Keratinocyte (primary cell): ENCODE measurements at regions not wholly inside any gene's neighbourhood (a gene's known extent, or its start where the extent isn't known, plus 50 kb on each side); places are given as distances from the start of the nearest gene placed in this dataset.

Experiments
- DNase-seq: peaks from one replicate; pipeline ENCODE4 v3.0.0-alpha.2; 2011; ENCODE audit warnings: low read depth, missing footprints, low spot score
- FAIRE-seq: peaks from 2 replicates; lab custom pipeline; 2011; peaks lifted over from hg19 to GRCh38; lab: Jason Lieb, UNC
- H2AFZ ChIP-seq: 2 replicates; pipeline ENCODE4 v1.6.0; 2012; ENCODE audit warnings: low read length, control low read depth, inconsistent platforms; ENCODE audit not compliant: control insufficient read depth
- H3K27ac ChIP-seq: 2 replicates; pipeline ENCODE4 v1.5.1; 2011; ENCODE audit warnings: low read length; ENCODE audit not compliant: control insufficient read depth, insufficient read depth
- H3K27me3 ChIP-seq: 3 replicates; pipeline ENCODE4 v1.6.0; 2011; ENCODE audit warnings: low read length; ENCODE audit not compliant: control insufficient read depth, insufficient read depth; ENCODE audit errors: extremely low read depth
- H3K36me3 ChIP-seq, 2 experiments: 2 replicates in 1 of 2; 3 replicates in 1 of 2; pipeline ENCODE4 v1.5.1; 2011; ENCODE audit warnings: low read length in 2 of 2, mild to moderate bottlenecking in 1 of 2; ENCODE audit not compliant: control insufficient read depth in 2 of 2, insufficient read depth in 2 of 2; ENCODE audit errors: extremely low read depth in 1 of 2
- H3K4me1 ChIP-seq: 3 replicates; pipeline ENCODE4 v1.5.1; 2011; ENCODE audit warnings: low read length; ENCODE audit not compliant: control insufficient read depth, insufficient read depth; ENCODE audit errors: extremely low read depth
- H3K4me2 ChIP-seq: 3 replicates; pipeline ENCODE4 v1.6.0; 2011; ENCODE audit warnings: low read depth, low read length; ENCODE audit not compliant: control insufficient read depth, insufficient read depth; ENCODE audit errors: extremely low read depth
- H3K4me3 ChIP-seq, 3 experiments: fragments of 200-600 bp in 1 of 3; sonication (generic) in 1 of 3; 2 replicates in 2 of 3; 3 replicates in 1 of 3; pipeline ENCODE4 v1.5.1; 2011 to 2016; ENCODE audit warnings: low read length in 3 of 3, mild to moderate bottlenecking in 3 of 3, control low read depth in 2 of 3, inconsistent platforms in 1 of 3, low read depth in 1 of 3, mixed read lengths in 1 of 3, mixed run types in 1 of 3, moderate library complexity in 1 of 3; ENCODE audit not compliant: control insufficient read depth in 2 of 3, insufficient read depth in 2 of 3; ENCODE audit errors: extremely low read depth in 1 of 3
- H3K79me2 ChIP-seq: 2 replicates; pipeline ENCODE4 v1.6.0; 2012; ENCODE audit warnings: low read length; ENCODE audit not compliant: control insufficient read depth, insufficient read depth
- H3K9ac ChIP-seq: 3 replicates; pipeline ENCODE4 v1.6.0; 2011; ENCODE audit warnings: low read length; ENCODE audit not compliant: control insufficient read depth, insufficient read depth; ENCODE audit errors: extremely low read depth
- H3K9me1 ChIP-seq: 3 replicates; pipeline ENCODE4 v1.6.0; 2011; ENCODE audit warnings: low read length; ENCODE audit not compliant: control insufficient read depth, insufficient read depth; ENCODE audit errors: extremely low read depth
- H3K9me3 ChIP-seq: 2 replicates; pipeline ENCODE4 v1.5.1; 2012; ENCODE audit warnings: low read depth, low read length; ENCODE audit not compliant: control insufficient read depth
- H4K20me1 ChIP-seq: 3 replicates; pipeline ENCODE4 v1.6.0; 2011; ENCODE audit warnings: low read length; ENCODE audit not compliant: control insufficient read depth, insufficient read depth; ENCODE audit errors: extremely low read depth
- EZH2 ChIP-seq: IDR thresholded peaks from one replicate; pipeline ENCODE4 v1.6.1; 2012; ENCODE audit warnings: inconsistent platforms, mild to moderate bottlenecking, low read length, moderate library complexity
- dilution Hi-C: fragments of 300-500 bp; cut with MboI; formaldehyde crosslinking; loops from one replicate; pipeline ENCODE4 v1.7.0; 2020; ENCODE audit warnings: low sequenced_read_pairs; ENCODE audit not compliant: extremely low pct_ligation_motif_present
- TF ChIP-seq, protein P1 (sequence below), 3 experiments: IDR thresholded peaks in 1 of 3; conservative IDR thresholded peaks in 1 of 3; optimal IDR thresholded peaks in 1 of 3; 2 replicates in 2 of 3; 3 replicates in 1 of 3; pipeline versions ENCODE3 to v1.5.1; 2011; ENCODE audit warnings: low read length in 3 of 3, mild to moderate bottlenecking in 3 of 3, moderate library complexity in 2 of 3, control low read depth in 1 of 3, inconsistent platforms in 1 of 3; ENCODE audit not compliant: insufficient read depth in 2 of 3; ENCODE audit errors: extremely low read depth in 1 of 3

DNA sequence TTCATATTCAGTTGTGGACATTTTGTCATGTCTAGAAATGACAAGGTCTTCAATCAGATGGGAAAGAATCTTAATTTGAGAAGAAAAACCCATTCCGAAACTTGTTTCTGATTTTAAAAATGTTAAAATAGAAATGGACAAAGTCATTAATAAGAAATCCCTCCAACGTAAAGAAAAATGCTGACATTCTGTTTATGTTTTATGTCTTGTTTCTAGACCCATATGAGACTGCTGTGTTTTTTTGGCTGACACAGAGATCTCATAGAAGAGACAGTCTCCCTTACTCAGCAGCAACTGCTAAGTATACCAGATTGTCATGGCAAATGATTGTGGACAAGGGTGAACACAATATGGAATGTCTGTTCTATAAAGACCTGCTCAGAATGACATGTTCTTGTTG lies 538.5 kb downstream of the ZEB2 start:
- Histone ChIP-seq H3K9ac (no peak overlapping the region), H3K9me1 (no peaks in the 10 kb centered on the region), H2AFZ (no peak overlapping the region), H4K20me1 (no peaks in the 10 kb centered on the region), H3K4me1 (no peaks in the 10 kb centered on the region), H3K4me2 (no peak overlapping the region), H3K4me3 (no peak overlapping the region), H3K27me3 (no peaks in the 10 kb centered on the region), H3K36me3 (no peaks in the 10 kb centered on the region), H3K79me2 (no peaks in the 10 kb centered on the region), H3K27ac (no peak overlapping the region), H3K9me3 (no peaks in the 10 kb centered on the region)
- TF ChIP-seq, protein P1, sequence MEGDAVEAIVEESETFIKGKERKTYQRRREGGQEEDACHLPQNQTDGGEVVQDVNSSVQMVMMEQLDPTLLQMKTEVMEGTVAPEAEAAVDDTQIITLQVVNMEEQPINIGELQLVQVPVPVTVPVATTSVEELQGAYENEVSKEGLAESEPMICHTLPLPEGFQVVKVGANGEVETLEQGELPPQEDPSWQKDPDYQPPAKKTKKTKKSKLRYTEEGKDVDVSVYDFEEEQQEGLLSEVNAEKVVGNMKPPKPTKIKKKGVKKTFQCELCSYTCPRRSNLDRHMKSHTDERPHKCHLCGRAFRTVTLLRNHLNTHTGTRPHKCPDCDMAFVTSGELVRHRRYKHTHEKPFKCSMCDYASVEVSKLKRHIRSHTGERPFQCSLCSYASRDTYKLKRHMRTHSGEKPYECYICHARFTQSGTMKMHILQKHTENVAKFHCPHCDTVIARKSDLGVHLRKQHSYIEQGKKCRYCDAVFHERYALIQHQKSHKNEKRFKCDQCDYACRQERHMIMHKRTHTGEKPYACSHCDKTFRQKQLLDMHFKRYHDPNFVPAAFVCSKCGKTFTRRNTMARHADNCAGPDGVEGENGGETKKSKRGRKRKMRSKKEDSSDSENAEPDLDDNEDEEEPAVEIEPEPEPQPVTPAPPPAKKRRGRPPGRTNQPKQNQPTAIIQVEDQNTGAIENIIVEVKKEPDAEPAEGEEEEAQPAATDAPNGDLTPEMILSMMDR (optimal IDR thresholded peaks at IDR 0.05 in 1 of 3, IDR thresholded peaks at IDR 0.05 in 1 of 3, conservative IDR thresholded peaks at IDR 0.05 in 1 of 3; ENCODE audit: extremely low read depth in 1 of 3, insufficient read depth in 2 of 3, low read length in 3 of 3), result no peak
- no peak for TF ChIP-seq EZH2
- dilution Hi-C loops, result no loop called here
- FAIRE-seq (no peak), DNase-seq (no peak)

DNA sequence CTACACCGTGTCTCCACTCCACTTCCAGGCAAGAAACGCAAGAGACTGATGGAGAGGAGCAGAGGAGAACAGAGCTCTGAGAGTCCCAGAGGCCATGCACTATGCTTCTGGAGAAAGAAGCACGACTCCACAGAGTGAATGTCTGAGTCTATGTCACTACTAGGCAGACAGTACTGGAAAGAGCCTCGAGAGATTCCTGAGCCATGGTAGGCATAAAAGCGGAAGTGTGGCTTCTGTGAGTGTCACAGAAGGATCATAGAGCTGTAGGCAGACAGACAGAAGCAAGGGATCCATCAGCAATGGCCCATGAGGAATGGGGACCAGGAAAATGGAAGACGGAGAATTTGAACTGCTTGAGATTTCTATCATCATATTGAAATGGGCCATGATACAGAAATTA lies 542.6 kb downstream of the ZEB2 start:
- dilution Hi-C loops, result no loop called here

More for the DNA sequence above, 542.6 kb downstream of the ZEB2 start:
- H3K4me2 ChIP-seq, result no peak overlapping the region
- no peaks in the 10 kb centered on the region for H3K79me2 ChIP-seq
- H3K27ac ChIP-seq, result no peak overlapping the region
- H2AFZ ChIP-seq, result no peak overlapping the region
- no peaks in the 10 kb centered on the region for H3K9me1 ChIP-seq
- H3K4me3 ChIP-seq, result no peak overlapping the region
- no peak overlapping the region for H3K9ac ChIP-seq
- DNase-seq, result no peak
- H3K4me1 ChIP-seq, result no peaks in the 10 kb centered on the region
- no peaks in the 10 kb centered on the region for H3K9me3 ChIP-seq
- no peaks in the 10 kb centered on the region for H4K20me1 ChIP-seq
- FAIRE-seq, result no peak
- TF ChIP-seq, protein P1 (optimal IDR thresholded peaks at IDR 0.05 in 1 of 3, IDR thresholded peaks at IDR 0.05 in 1 of 3, conservative IDR thresholded peaks at IDR 0.05 in 1 of 3; ENCODE audit: extremely low read depth in 1 of 3, insufficient read depth in 2 of 3, low read length in 3 of 3), result no peak
- no peak for TF ChIP-seq EZH2
- H3K36me3 ChIP-seq, result no peaks in the 10 kb centered on the region
- no peaks in the 10 kb centered on the region for H3K27me3 ChIP-seq
